SU-DHL-6 (cell line): ENCODE measurements at regions not wholly inside any gene's neighbourhood (a gene's known extent, or its start where the extent isn't known, plus 50 kb on each side); places are given as distances from the start of the nearest gene placed in this dataset.

Experiments used
- H2AFZ ChIP-seq: fragments of 200-600 bp; sonication (generic); 2 replicates; pipeline ENCODE4 v1.6.1; 2014; ENCODE audit warnings: low read depth, mild to moderate bottlenecking, moderate library complexity, mixed read lengths, antibody characterized with exemption, low read length; ENCODE audit not compliant: severe bottlenecking
- H3F3A ChIP-seq: fragments of 200-600 bp; shearing (Covaris generic); 2 replicates; pipeline ENCODE4 v1.6.0; 2016; ENCODE audit warnings: antibody characterized with exemption, mild to moderate bottlenecking; ENCODE audit not compliant: insufficient read depth
- H3K27ac ChIP-seq: fragments of 200-600 bp; sonication (generic); 2 replicates; pipeline ENCODE4 v1.5.1; 2016; ENCODE audit warnings: low read depth, mild to moderate bottlenecking, low read length, moderate library complexity, mixed read lengths
- H3K27me3 ChIP-seq: fragments of 200-600 bp; sonication (generic), shearing (Covaris generic); 2 replicates; pipeline ENCODE4 v1.6.0; 2014; ENCODE audit warnings: mild to moderate bottlenecking, low read length
- H3K36me3 ChIP-seq: fragments of 200-600 bp; sonication (generic); 2 replicates; pipeline ENCODE4 v1.6.1; 2014; ENCODE audit warnings: mild to moderate bottlenecking, low read length, mixed read lengths
- H3K4me2 ChIP-seq: fragments of 300-600, 200-600 bp; shearing (Covaris generic), sonication (generic); 2 replicates; pipeline ENCODE4 v1.6.0; 2014; ENCODE audit warnings: low read length, low read depth, mild to moderate bottlenecking; ENCODE audit not compliant: poor library complexity, severe bottlenecking
- H3K4me3 ChIP-seq: fragments of 200-600 bp; sonication (generic); 2 replicates; pipeline ENCODE4 v1.5.1; 2014; ENCODE audit warnings: antibody characterized with exemption, low read length, mild to moderate bottlenecking, mixed read lengths; ENCODE audit not compliant: insufficient read depth, poor library complexity, severe bottlenecking
- H3K79me2 ChIP-seq: fragments of 200-600 bp; sonication (generic); 2 replicates; pipeline ENCODE4 v1.6.1; 2014; ENCODE audit warnings: mild to moderate bottlenecking, low read length, moderate library complexity; ENCODE audit not compliant: insufficient read depth
- H3K9ac ChIP-seq: fragments of 200-600 bp; sonication (generic); 2 replicates; pipeline ENCODE4 v1.7.0; 2014; ENCODE audit warnings: mild to moderate bottlenecking, low read length
- H3K9me2 ChIP-seq: fragments of 200-600 bp; sonication (generic); replicated peaks from 2 replicates; pipeline ENCODE4 v1.6.1; 2014; ENCODE audit warnings: low read length; ENCODE audit not compliant: insufficient read depth
- H3K9me3 ChIP-seq: fragments of 200-600 bp; sonication (generic); 2 replicates; pipeline ENCODE4 v1.6.1; 2014; ENCODE audit warnings: low read length, mixed read lengths; ENCODE audit not compliant: insufficient read depth
- H4K20me1 ChIP-seq: fragments of 200-600 bp; sonication (generic); 2 replicates; pipeline ENCODE4 v1.6.1; 2014; ENCODE audit warnings: low read depth, mild to moderate bottlenecking, antibody characterized with exemption, low read length, moderate library complexity, mixed read lengths
- EZH2phosphoT487 ChIP-seq: fragments of 200-600 bp; sonication (generic), shearing (Covaris generic); conservative IDR thresholded peaks from 2 replicates; pipeline ENCODE4 v1.6.1; 2018; ENCODE audit warnings: mild to moderate bottlenecking, antibody characterized with exemption, low read length, moderate library complexity, mixed read lengths
- TF ChIP-seq, protein P1 (sequence below): fragments of 200-600 bp; sonication (generic); IDR thresholded peaks from one replicate; pipeline ENCODE4 v1.5.1; 2017; ENCODE audit warnings: antibody characterized with exemption, mild to moderate bottlenecking, low read length, moderate library complexity; ENCODE audit not compliant: insufficient read depth, poor library complexity, severe bottlenecking

DNA sequence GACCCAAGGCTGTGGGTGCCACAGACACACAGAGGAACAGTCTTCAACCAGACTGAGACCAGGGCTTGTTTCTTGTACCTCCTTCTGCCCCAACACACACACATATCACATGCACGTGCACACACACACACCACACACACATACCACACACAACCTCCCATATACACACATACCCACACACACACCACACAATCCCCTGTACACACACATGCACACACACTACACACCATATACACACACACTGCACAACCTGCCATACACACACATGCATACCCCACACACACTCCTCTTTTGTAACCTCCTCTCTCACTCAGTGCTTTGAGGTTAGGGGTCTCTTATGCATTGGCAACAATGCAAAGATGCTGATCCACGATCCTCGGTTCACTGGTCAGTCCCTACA, 217.0 kb downstream of the AJAP1 start:
- H3K9me3 ChIP-seq, result no peaks in the 10 kb centered on the region
- no peaks in the 10 kb centered on the region for H3F3A ChIP-seq
- TF ChIP-seq, protein P1, sequence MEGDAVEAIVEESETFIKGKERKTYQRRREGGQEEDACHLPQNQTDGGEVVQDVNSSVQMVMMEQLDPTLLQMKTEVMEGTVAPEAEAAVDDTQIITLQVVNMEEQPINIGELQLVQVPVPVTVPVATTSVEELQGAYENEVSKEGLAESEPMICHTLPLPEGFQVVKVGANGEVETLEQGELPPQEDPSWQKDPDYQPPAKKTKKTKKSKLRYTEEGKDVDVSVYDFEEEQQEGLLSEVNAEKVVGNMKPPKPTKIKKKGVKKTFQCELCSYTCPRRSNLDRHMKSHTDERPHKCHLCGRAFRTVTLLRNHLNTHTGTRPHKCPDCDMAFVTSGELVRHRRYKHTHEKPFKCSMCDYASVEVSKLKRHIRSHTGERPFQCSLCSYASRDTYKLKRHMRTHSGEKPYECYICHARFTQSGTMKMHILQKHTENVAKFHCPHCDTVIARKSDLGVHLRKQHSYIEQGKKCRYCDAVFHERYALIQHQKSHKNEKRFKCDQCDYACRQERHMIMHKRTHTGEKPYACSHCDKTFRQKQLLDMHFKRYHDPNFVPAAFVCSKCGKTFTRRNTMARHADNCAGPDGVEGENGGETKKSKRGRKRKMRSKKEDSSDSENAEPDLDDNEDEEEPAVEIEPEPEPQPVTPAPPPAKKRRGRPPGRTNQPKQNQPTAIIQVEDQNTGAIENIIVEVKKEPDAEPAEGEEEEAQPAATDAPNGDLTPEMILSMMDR, result no peak
- no peak for TF ChIP-seq EZH2phosphoT487
- no peaks in the 10 kb centered on the region for H3K36me3 ChIP-seq
- H3K79me2 ChIP-seq, result no peaks in the 10 kb centered on the region
- no peak overlapping the region for H3K9ac ChIP-seq
- no peaks in the 10 kb centered on the region for H4K20me1 ChIP-seq
- no peaks in the 10 kb centered on the region for H3K27me3 ChIP-seq
- H3K27ac ChIP-seq, result no peak overlapping the region
- H2AFZ ChIP-seq, result no peak overlapping the region
- H3K4me2 ChIP-seq, result no peak overlapping the region
- no peaks in the 10 kb centered on the region for H3K9me2 ChIP-seq
- no peak overlapping the region for H3K4me3 ChIP-seq

GRCh38 chr1:4868521-4868920, 214.1 kb downstream of the AJAP1 start:
- Histone ChIP-seq H4K20me1 (no peaks in the 10 kb centered on the region), H3K4me2 (no peak overlapping the region), H3K4me3 (no peak overlapping the region), H3F3A (no peaks in the 10 kb centered on the region), H3K27ac (no peak overlapping the region), H3K9ac (no peak overlapping the region), H2AFZ (no peak overlapping the region), H3K36me3 (no peaks in the 10 kb centered on the region), H3K79me2 (no peaks in the 10 kb centered on the region), H3K9me3 (no peaks in the 10 kb centered on the region), H3K9me2 (no peaks in the 10 kb centered on the region), H3K27me3 (no peaks in the 10 kb centered on the region)
- TF ChIP-seq EZH2phosphoT487, result no peak
- TF ChIP-seq, protein P1, result no peak

GRCh38 chr1:4856396-4856795, 202.0 kb downstream of the AJAP1 start:
- H3K9me2 ChIP-seq, result no peaks in the 10 kb centered on the region
- H3K36me3 ChIP-seq, result no peaks in the 10 kb centered on the region
- no peak overlapping the region for H3K27ac ChIP-seq
- H4K20me1 ChIP-seq, result no peaks in the 10 kb centered on the region
- H3K4me2 ChIP-seq, result no peak overlapping the region
- H3K9ac ChIP-seq, result no peak overlapping the region
- TF ChIP-seq EZH2phosphoT487, result no peak
- TF ChIP-seq, protein P1, result no peak
- no peak overlapping the region for H2AFZ ChIP-seq
- no peaks in the 10 kb centered on the region for H3K27me3 ChIP-seq
- H3K4me3 ChIP-seq, result no peak overlapping the region
- no peaks in the 10 kb centered on the region for H3F3A ChIP-seq
- H3K79me2 ChIP-seq, result no peaks in the 10 kb centered on the region
- H3K9me3 ChIP-seq, result no peaks in the 10 kb centered on the region

GRCh38 chr1:4854367-4854766, 200.0 kb downstream of the AJAP1 start:
- H3K27me3 ChIP-seq, result no peaks in the 10 kb centered on the region
- TF ChIP-seq, protein P1, result no peak
- TF ChIP-seq EZH2phosphoT487, result no peak
- H3K36me3 ChIP-seq, result no peaks in the 10 kb centered on the region

More at GRCh38 chr1:4854367-4854766, 200.0 kb downstream of the AJAP1 start:
- Histone ChIP-seq H3K9me2 (no peaks in the 10 kb centered on the region), H3F3A (no peaks in the 10 kb centered on the region), H3K79me2 (no peaks in the 10 kb centered on the region), H3K9ac (no peak overlapping the region), H3K27ac (no peak overlapping the region), H2AFZ (no peak overlapping the region), H4K20me1 (no peaks in the 10 kb centered on the region), H3K4me3 (no peak overlapping the region), H3K9me3 (no peaks in the 10 kb centered on the region), H3K4me2 (no peak overlapping the region)
